Hepatocyte (in vitro differentiated cells): ENCODE measurements at regions not wholly inside any gene's neighbourhood (a gene's known extent, or its start where the extent isn't known, plus 50 kb on each side); places are given as distances from the start of the nearest gene placed in this dataset.

Experiments
- DNase-seq: peaks from one replicate; pipeline ENCODE4 v3.0.0-alpha.2; 2016; ENCODE audit warnings: low spot score
- H2AFZ ChIP-seq: fragments of 200-600 bp; sonication (generic); 2 replicates; pipeline ENCODE4 v1.6.0; 2016; ENCODE audit warnings: antibody characterized with exemption, mild to moderate bottlenecking
- H3K27ac ChIP-seq: fragments of 200-600 bp; sonication (generic); 2 replicates; pipeline ENCODE4 v1.5.1; 2016; ENCODE audit warnings: mild to moderate bottlenecking
- H3K27me3 ChIP-seq: fragments of 200-600 bp; sonication (generic); 2 replicates; pipeline ENCODE4 v1.6.1; 2016
- H3K36me3 ChIP-seq: fragments of 200-600 bp; sonication (generic); replicated peaks from 2 replicates; pipeline ENCODE4 v1.5.1; 2016; ENCODE audit warnings: low read depth; ENCODE audit not compliant: insufficient read depth
- H3K4me1 ChIP-seq: fragments of 200-600 bp; sonication (generic); 2 replicates; pipeline ENCODE4 v1.5.1; 2016; ENCODE audit warnings: mild to moderate bottlenecking, moderate library complexity; ENCODE audit not compliant: insufficient read depth
- H3K4me2 ChIP-seq: fragments of 200-600 bp; sonication (generic); 2 replicates; pipeline ENCODE4 v1.6.0; 2016
- H3K4me3 ChIP-seq: fragments of 200-600 bp; sonication (generic); 2 replicates; pipeline ENCODE4 v1.5.1; 2016; ENCODE audit warnings: mild to moderate bottlenecking
- H3K79me2 ChIP-seq: fragments of 200-600 bp; sonication (generic); 2 replicates; pipeline ENCODE4 v1.6.0; 2017; ENCODE audit warnings: mild to moderate bottlenecking
- H3K9me2 ChIP-seq: fragments of 200-600 bp; sonication (generic); replicated peaks from 2 replicates; pipeline ENCODE4 v1.6.0; 2017; ENCODE audit warnings: mild to moderate bottlenecking; ENCODE audit not compliant: insufficient read depth
- H3K9me3 ChIP-seq: fragments of 200-600 bp; sonication (generic); 2 replicates; pipeline ENCODE4 v1.5.1; 2016; ENCODE audit warnings: low read depth, mild to moderate bottlenecking
- H4K20me1 ChIP-seq: fragments of 200-600 bp; sonication (generic); 2 replicates; pipeline ENCODE4 v1.6.0; 2016; ENCODE audit warnings: mild to moderate bottlenecking; ENCODE audit not compliant: insufficient read depth, poor library complexity, severe bottlenecking
- CTCF ChIP-seq: fragments of 200-600 bp; sonication (generic); IDR thresholded peaks from 2 replicates; pipeline ENCODE4 v1.5.1; 2016; ENCODE audit warnings: antibody characterized with exemption, mild to moderate bottlenecking; ENCODE audit not compliant: poor library complexity
- EZH2 ChIP-seq: fragments of 200-600 bp; sonication (generic); IDR thresholded peaks from 2 replicates; pipeline ENCODE4 v1.6.1; 2016; ENCODE audit warnings: antibody characterized with exemption, mild to moderate bottlenecking, borderline replicate concordance
- EZH2phosphoT487 ChIP-seq: fragments of 200-600 bp; sonication (generic); IDR thresholded peaks from one replicate; pipeline ENCODE4 v1.6.1; 2018; ENCODE audit warnings: antibody characterized with exemption, mild to moderate bottlenecking, low read depth, moderate library complexity; ENCODE audit not compliant: unreplicated experiment, severe bottlenecking
- WGBS: methylation state at CpG from one replicate; pipeline ENCODE4 v1.1.6; 2016; ENCODE audit warnings: low lambda C conversion rate; ENCODE audit errors: missing lambda C conversion rate; 5-methylcytosine and 5-hydroxymethylcytosine counted together

DNA sequence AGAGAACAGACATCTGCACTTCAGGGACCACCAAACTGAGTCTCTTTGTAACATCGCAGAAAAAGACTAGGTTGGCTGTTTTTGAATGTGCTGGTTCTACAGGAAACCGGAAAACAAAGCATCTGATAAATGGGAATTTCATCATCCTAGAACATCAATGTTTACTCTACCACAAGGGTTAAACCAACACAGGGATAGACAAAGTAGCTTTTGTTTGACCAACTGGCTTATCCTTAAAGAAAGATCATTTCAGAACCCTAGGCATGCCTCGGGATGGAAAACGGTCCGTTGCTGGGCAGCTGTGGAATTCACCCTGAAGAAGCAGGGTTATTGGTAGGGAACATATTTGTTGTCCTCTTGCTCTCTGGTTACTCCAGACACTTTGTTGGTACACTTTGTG lies 2355.5 kb upstream of the AGA start:
- Histone ChIP-seq H3K9me2 (no peaks in the 10 kb centered on the region), H4K20me1 (no peaks in the 10 kb centered on the region), H3K9me3 (no peaks in the 10 kb centered on the region), H3K4me2 (no peak overlapping the region), H3K36me3 (no peaks in the 10 kb centered on the region), H3K4me1 (no peaks in the 10 kb centered on the region), H2AFZ (no peak overlapping the region), H3K79me2 (no peaks in the 10 kb centered on the region), H3K27ac (no peak overlapping the region), H3K27me3 (no peaks in the 10 kb centered on the region), H3K4me3 (no peak overlapping the region)
- DNase-seq: no peak
- TF ChIP-seq EZH2: no peak
- no peak for TF ChIP-seq CTCF
- no peak for TF ChIP-seq EZH2phosphoT487
- 64% methylated on average over 5 of the region's 5 CpGs for WGBS

DNA sequence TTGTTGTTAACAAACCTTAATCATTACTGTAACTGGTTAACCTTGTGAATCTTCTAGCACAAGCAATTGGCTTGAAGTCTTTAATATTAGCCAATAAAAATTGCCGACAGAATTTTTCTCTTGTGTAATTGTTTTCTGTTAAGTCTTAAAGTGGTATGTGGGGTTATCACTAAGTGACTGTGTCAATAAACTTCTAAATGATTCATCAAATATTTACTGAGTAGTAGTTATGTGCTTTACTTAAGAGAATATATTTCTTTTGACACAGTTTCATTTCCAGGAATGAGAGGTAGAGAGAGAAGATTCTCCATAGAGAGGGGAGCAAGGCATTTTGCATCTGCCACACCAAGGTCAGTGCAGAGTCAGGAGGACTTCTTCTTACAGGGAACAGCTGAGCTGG lies 2361.6 kb upstream of the AGA start:
- no peak overlapping the region for H2AFZ ChIP-seq
- no peaks in the 10 kb centered on the region for H3K9me3 ChIP-seq
- H4K20me1 ChIP-seq: no peaks in the 10 kb centered on the region
- no peak for DNase-seq
- no peaks in the 10 kb centered on the region for H3K36me3 ChIP-seq
- no peak overlapping the region for H3K4me2 ChIP-seq
- TF ChIP-seq CTCF (no peak), EZH2phosphoT487 (no peak)
- no peaks in the 10 kb centered on the region for H3K27me3 ChIP-seq
- 57% methylated on average over 1 of the region's 1 CpG for WGBS
- no peaks in the 10 kb centered on the region for H3K9me2 ChIP-seq
- H3K79me2 ChIP-seq: no peaks in the 10 kb centered on the region
- no peak overlapping the region for H3K4me3 ChIP-seq
- H3K4me1 ChIP-seq: no peaks in the 10 kb centered on the region
- no peak overlapping the region for H3K27ac ChIP-seq

GRCh38 chr4:179804440-179804839 lies 2362.2 kb upstream of the AGA start:
- no peaks in the 10 kb centered on the region for H3K4me1 ChIP-seq
- H4K20me1 ChIP-seq: no peaks in the 10 kb centered on the region
- no peak for DNase-seq
- no peaks in the 10 kb centered on the region for H3K79me2 ChIP-seq
- H3K4me2 ChIP-seq: no peak overlapping the region
- no peak overlapping the region for H3K4me3 ChIP-seq
- 100% methylated on average over 1 of the region's 1 CpG for WGBS
- no peaks in the 10 kb centered on the region for H3K36me3 ChIP-seq
- H3K27me3 ChIP-seq: no peaks in the 10 kb centered on the region
- no peak overlapping the region for H2AFZ ChIP-seq
- H3K9me3 ChIP-seq: no peaks in the 10 kb centered on the region
- H3K9me2 ChIP-seq: no peaks in the 10 kb centered on the region
- no peak for TF ChIP-seq EZH2phosphoT487
- TF ChIP-seq EZH2: no peak
- TF ChIP-seq CTCF: no peak
- H3K27ac ChIP-seq: no peak overlapping the region

GRCh38 chr4:179817317-179817716 lies 2375.1 kb upstream of the AGA start:
- Histone ChIP-seq H3K27ac (no peak overlapping the region), H2AFZ (no peak overlapping the region), H3K4me1 (no peaks in the 10 kb centered on the region), H3K79me2 (no peaks in the 10 kb centered on the region), H3K36me3 (no peaks in the 10 kb centered on the region), H3K27me3 (no peaks in the 10 kb centered on the region), H3K4me3 (no peak overlapping the region), H3K4me2 (no peak overlapping the region), H4K20me1 (no peaks in the 10 kb centered on the region), H3K9me2 (no peaks in the 10 kb centered on the region), H3K9me3 (no peaks in the 10 kb centered on the region)
- TF ChIP-seq EZH2phosphoT487 (no peak), CTCF (no peak), EZH2 (no peak)
- WGBS: 80% methylated on average over 8 of the region's 8 CpGs
- DNase-seq: no peak
